Adrenal gland (tissue), 9 donors: ENCODE measurements at regions not wholly inside any gene's neighbourhood (a gene's known extent, or its start where the extent isn't known, plus 50 kb on each side); places are given as distances from the start of the nearest gene placed in this dataset.

ENCODE experiments used
- DNase-seq, 7 donors: peaks; one replicate each; pipeline ENCODE4 v3.0.0-alpha.2; 2019 to 2020
- H3K27ac ChIP-seq, 5 donors: fragments of 200-600 bp; sonication (generic) in 4 of 5; 1 replicate in 3 of 5; 2 replicates in 2 of 5; pipeline versions ENCODE4 v1.5.1 to v1.8.0; 2016 to 2020; ENCODE audit warnings: mild to moderate bottlenecking in 1 of 5
- H3K27me3 ChIP-seq: fragments of 200-600 bp; 2 replicates; pipeline ENCODE4 v1.8.0; 2021
- H3K36me3 ChIP-seq, 2 donors: fragments of 200-600 bp; replicated peaks in 1 of 2; 1 replicate in 1 of 2; 2 replicates in 1 of 2; pipeline versions ENCODE4 v1.5.1 to v1.8.0; 2018 to 2022
- H3K4me1 ChIP-seq, 2 donors: fragments of 200-600 bp; replicated peaks in 1 of 2; 1 replicate in 1 of 2; 2 replicates in 1 of 2; pipeline versions ENCODE4 v1.5.1 to v1.8.0; 2018 to 2021
- H3K4me3 ChIP-seq, 4 donors: fragments of 200-600 bp; sonication (generic) in 3 of 4; one replicate each; pipeline ENCODE4 v1.5.1; 2016 to 2018
- H3K9me3 ChIP-seq, 3 donors: fragments of 200-600 bp; sonication (generic) in 1 of 3; replicated peaks in 1 of 3; 1 replicate in 2 of 3; 2 replicates in 1 of 3; pipeline versions ENCODE4 v1.5.1 to v1.8.0; 2016 to 2021
- POLR2A ChIP-seq, 2 donors: fragments of 450-650 bp; IDR thresholded peaks; one replicate each; pipeline ENCODE4 v1.6.1; 2017; ENCODE audit warnings: antibody characterized with exemption in 2 of 2, mild to moderate bottlenecking in 2 of 2, moderate library complexity in 1 of 2
- WGBS, 4 donors: extraction: QIAGEN DNeasy Blood & Tissue Kit in 2 of 4; methylation state at CpG; one replicate each; pipeline versions ENCODE4 v1.1.5 to v1.1.7; 2013 to 2017; 5-methylcytosine and 5-hydroxymethylcytosine counted together
- intact Hi-C, 2 donors: fragments of 100-400 bp; cut with DNase I; formaldehyde crosslinking; loops; one replicate each; pipeline versions ENCODE4 v1.14.1 to v1.15.0; 2022 to 2023
- TF ChIP-seq, protein P1 (sequence below), 6 experiments: fragments of 450-650 bp in 4 of 6; fragments of 200-600 bp in 2 of 6; sonication (generic) in 1 of 6; IDR thresholded peaks; 1 replicate in 5 of 6; 2 replicates in 1 of 6; pipeline versions ENCODE4 v1.5.1 to v1.8.0; 2016 to 2021; ENCODE audit warnings: antibody characterized with exemption in 6 of 6, mild to moderate bottlenecking in 2 of 6, moderate library complexity in 1 of 6
- donor health status: healthy with polysubstance abuse.
- donor health status: Bipolar disorder and iron deficiency.
- donor health status: DM: yes; HTN: yes; CAD: no.
- donor health status: DM: no; HTN: no; CAD: no.
- donor health status: DM: no; HTN: no; CAD: no.

GRCh38 chr3:34405159-34405558 lies 606.7 kb downstream of the PDCD6IP start:
- no peaks in the 10 kb centered on the region for H3K36me3 ChIP-seq
- no peak for DNase-seq
- no peak overlapping the region for H3K27ac ChIP-seq
- no peaks in the 10 kb centered on the region for H3K4me1 ChIP-seq
- TF ChIP-seq, protein P1, sequence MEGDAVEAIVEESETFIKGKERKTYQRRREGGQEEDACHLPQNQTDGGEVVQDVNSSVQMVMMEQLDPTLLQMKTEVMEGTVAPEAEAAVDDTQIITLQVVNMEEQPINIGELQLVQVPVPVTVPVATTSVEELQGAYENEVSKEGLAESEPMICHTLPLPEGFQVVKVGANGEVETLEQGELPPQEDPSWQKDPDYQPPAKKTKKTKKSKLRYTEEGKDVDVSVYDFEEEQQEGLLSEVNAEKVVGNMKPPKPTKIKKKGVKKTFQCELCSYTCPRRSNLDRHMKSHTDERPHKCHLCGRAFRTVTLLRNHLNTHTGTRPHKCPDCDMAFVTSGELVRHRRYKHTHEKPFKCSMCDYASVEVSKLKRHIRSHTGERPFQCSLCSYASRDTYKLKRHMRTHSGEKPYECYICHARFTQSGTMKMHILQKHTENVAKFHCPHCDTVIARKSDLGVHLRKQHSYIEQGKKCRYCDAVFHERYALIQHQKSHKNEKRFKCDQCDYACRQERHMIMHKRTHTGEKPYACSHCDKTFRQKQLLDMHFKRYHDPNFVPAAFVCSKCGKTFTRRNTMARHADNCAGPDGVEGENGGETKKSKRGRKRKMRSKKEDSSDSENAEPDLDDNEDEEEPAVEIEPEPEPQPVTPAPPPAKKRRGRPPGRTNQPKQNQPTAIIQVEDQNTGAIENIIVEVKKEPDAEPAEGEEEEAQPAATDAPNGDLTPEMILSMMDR (IDR thresholded peaks at IDR 0.05): no peak
- no peak for TF ChIP-seq POLR2A (IDR thresholded peaks at IDR 0.05)
- WGBS, 4 donors: 48 to 63% (median 52%) methylated on average over 1 of the region's 1 CpG
- no peak overlapping the region for H3K4me3 ChIP-seq
- no peaks in the 10 kb centered on the region for H3K9me3 ChIP-seq
- intact Hi-C loops: no loop called here
- no peaks in the 10 kb centered on the region for H3K27me3 ChIP-seq

GRCh38 chr3:34407281-34407680 lies 608.9 kb downstream of the PDCD6IP start:
- no peak overlapping the region for H3K27ac ChIP-seq
- TF ChIP-seq, protein P1 (IDR thresholded peaks at IDR 0.05): no peak
- TF ChIP-seq POLR2A (IDR thresholded peaks at IDR 0.05): no peak
- H3K27me3 ChIP-seq: no peaks in the 10 kb centered on the region
- H3K36me3 ChIP-seq: no peaks in the 10 kb centered on the region
- 18 to 40% (median 28%) methylated on average over 1 of the region's 1 CpG for WGBS, 4 donors
- intact Hi-C loops: no loop called here
- DNase-seq: no peak
- H3K4me1 ChIP-seq: no peaks in the 10 kb centered on the region
- H3K9me3 ChIP-seq: no peaks in the 10 kb centered on the region
- H3K4me3 ChIP-seq: no peak overlapping the region

- Histone ChIP-seq H3K4me3 (no peak overlapping the region), H3K4me1 (no peaks in the 10 kb centered on the region), H3K27ac (no peak overlapping the region), H3K36me3 (no peaks in the 10 kb centered on the region), H3K27me3 (no peaks in the 10 kb centered on the region), H3K9me3 (no peaks in the 10 kb centered on the region)
- no peak for DNase-seq
- 66 to 76% (median 72%) methylated on average over 3 of the region's 3 CpGs for WGBS, 4 donors
- TF ChIP-seq POLR2A (IDR thresholded peaks at IDR 0.05): no peak
- TF ChIP-seq, protein P1 (IDR thresholded peaks at IDR 0.05): no peak
- intact Hi-C loops: no loop called here
Measured at GRCh38 chr3:34408088-34408487, 609.7 kb downstream of the PDCD6IP start.

DNA sequence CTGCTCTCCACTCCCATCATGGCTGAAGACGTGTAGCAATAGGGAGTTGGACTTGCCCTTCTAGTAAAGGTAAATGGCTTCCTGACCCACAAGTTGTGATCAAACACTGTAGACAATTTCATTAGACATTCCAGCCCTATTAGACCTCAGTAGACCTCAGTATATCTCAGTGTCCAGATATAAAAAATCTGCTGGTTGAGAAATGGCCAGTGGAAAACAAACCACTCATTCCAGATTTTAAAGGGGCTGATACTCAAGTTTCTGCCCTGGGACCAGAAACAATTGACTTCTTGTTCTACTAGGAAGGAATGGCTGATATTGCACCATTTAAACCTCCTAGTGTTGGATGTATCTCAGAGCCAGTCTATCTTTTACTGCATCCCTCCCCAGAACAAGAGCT lies 613.2 kb downstream of the PDCD6IP start:
- Histone ChIP-seq H3K27ac (no peak overlapping the region), H3K9me3 (no peaks in the 10 kb centered on the region), H3K27me3 (no peaks in the 10 kb centered on the region), H3K4me3 (no peak overlapping the region), H3K4me1 (no peaks in the 10 kb centered on the region), H3K36me3 (no peaks in the 10 kb centered on the region)
- WGBS, 4 donors: 32 to 64% (median 40%) methylated on average over 1 of the region's 1 CpG
- DNase-seq: no peak
- intact Hi-C loops: no loop called here
- no peak for TF ChIP-seq POLR2A (IDR thresholded peaks at IDR 0.05)
- TF ChIP-seq, protein P1 (IDR thresholded peaks at IDR 0.05): no peak
